Kidney tubule cell (primary cell): ENCODE measurements at regions not wholly inside any gene's neighbourhood (a gene's known extent, or its start where the extent isn't known, plus 50 kb on each side); places are given as distances from the start of the nearest gene placed in this dataset.

ENCODE experiments used
- DNase-seq: peaks from one replicate; pipeline ENCODE4 v3.0.0-alpha.2; 2018; ENCODE audit warnings: low spot score

DNA sequence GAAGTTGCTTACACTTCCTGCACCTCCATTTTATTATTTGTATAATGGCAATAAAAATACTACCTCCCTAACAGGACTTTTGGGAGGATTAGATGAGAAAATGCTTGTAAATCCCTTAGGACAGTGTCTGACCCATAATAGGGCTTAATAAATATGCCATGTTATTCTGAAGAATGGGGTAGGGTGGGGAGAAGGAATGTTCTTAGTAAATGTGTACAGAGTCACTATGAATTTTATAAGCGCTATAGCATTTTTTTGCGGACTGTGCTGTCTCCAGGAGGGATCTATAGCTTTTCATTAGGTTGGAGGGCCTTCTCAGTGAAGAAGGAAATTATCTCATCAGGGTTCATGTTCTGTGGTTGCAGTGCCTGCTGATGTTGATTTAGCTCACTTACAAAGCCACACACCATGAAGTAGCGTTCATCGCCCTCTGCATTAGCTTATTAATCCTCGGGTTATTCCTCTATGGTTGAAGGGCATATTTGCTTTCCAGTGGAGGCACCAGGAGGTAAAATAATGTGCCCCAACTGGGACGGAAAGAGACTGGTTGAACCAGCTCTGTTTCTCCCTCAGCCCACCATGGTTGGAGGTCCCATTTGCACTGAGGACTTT lies 497.1 kb downstream of the ARHGEF28 start:
- DNase-seq, result no peak

DNA sequence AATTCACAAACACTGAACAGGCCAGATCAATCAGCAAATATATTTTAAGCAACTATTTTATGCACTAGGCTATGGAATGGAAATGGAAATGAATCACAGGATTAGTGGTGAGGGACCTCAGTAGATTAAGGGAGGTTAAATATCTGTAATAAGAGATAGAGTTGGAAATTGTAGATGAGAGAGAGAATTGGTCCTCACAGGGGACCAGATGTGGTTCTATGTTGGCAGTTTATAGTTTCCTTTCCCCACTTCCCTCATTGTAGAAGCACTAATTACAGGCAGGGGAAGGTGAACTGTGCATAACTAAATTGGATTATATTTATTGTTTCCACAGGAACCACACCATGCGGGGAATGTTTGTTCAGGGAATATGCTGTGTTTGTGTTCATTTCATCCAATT lies 496.2 kb downstream of the ARHGEF28 start:
- no peak for DNase-seq

DNA sequence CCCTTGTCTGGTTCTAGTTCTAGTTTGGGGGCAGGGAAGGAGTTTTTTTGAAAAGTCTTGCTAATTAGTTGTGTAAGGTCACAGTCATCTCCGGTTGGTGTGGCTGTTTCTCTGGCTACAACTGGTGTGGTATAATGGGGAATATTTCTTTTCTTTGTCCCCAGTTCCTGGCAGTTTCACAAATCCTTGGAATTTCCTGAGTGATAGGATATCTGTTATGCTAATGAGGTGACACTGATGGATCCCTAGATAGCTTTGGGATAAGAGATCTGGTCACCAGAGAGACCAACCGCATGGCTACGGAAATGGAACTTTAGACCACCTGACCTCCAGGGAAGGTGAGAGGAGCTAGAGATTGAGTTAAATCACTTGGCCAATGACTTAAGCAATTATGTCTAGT lies 494.6 kb downstream of the ARHGEF28 start:
- DNase-seq, result no peak

DNA sequence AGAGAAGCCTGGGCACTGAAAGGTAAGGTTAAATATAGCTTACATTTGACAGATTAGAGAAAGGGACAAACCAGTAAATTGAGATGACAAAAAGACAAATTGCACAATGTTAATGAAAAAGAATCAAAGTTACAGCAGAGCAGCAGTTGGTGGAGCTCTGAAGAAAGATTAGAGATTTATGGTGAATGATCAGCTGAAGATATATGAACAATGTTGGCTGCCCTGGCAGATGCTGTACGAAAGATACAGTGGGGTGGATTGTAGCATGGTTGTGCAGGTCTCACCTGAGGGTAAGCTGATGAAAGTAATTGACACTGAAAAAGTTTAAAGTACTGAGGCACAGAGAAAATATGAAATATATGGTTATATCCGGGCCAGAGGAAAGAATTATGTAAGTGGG lies 492.1 kb downstream of the ARHGEF28 start:
- DNase-seq, result no peak

DNA sequence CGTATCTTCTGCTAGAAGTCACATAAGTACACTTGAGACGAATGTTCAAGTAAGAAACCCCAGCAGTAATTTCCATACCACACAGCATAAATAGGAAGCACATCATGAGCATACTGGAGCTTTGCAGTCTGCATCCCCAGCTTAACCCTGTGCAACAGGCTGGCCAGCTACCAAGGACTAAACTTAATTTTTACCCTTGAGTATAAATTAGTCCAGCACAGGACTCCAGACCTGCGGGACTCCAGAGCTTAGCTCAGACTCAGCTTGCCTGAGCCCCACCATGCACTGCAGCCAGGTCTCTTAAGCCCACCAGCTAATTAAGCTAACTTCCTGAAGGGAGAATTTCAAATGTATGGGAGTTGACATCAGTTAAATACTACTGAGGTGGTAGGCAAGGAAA lies 491.0 kb downstream of the ARHGEF28 start:
- DNase-seq, result no peak

DNA sequence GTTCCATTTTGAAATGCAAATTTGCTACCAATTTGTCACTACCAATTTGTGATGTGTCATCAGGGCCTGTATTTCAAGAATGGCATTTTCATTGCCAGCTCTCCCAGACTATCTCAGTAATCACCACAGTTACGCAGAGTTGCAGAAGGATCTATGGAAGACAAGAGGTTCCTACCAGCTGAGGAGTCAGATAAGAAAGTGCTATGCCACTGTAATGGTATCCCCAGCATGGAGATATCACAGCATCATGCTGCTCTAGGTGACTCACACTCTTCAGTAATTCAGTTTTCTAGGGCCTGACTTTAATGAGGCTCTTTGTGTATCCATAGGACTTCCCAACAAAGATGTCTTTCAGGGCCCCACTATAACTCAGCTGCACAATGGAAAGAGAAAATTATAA lies 490.3 kb downstream of the ARHGEF28 start:
- no peak for DNase-seq

DNA sequence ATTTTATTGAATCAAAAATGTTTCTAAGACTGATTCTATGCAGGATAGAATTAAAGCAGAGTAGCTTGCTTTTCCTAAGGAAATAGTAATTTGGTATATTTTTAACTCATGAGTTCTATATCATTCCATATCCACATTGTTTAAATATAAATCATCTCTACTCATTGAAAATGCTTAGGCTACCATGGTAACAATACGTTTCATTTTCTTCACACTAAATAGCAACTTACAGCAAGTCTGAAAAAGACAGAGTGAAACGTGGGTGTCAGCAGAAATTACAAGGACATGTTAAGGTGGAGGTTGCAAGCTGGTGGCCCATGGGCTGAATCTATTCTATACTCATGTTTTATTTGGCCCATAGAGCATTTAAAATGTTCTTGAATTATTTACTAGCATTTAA lies 487.9 kb downstream of the ARHGEF28 start:
- DNase-seq, result no peak

DNA sequence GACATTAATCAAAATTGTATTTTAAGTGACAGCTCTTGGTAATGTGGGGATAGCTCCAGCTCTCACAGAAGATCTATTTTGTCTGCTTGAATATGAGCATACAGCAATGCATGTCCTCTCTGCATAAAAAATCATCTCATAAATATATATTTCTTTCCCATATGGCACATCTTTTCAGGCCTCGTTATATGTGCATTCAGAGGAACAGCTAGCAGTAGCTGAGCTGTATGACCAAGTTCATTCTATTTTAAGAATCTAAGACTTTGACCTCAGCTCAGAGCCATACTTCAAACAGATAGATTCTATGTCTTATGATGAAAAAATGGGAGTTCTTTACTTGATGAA lies 487.2 kb downstream of the ARHGEF28 start:
- no peak for DNase-seq

DNA sequence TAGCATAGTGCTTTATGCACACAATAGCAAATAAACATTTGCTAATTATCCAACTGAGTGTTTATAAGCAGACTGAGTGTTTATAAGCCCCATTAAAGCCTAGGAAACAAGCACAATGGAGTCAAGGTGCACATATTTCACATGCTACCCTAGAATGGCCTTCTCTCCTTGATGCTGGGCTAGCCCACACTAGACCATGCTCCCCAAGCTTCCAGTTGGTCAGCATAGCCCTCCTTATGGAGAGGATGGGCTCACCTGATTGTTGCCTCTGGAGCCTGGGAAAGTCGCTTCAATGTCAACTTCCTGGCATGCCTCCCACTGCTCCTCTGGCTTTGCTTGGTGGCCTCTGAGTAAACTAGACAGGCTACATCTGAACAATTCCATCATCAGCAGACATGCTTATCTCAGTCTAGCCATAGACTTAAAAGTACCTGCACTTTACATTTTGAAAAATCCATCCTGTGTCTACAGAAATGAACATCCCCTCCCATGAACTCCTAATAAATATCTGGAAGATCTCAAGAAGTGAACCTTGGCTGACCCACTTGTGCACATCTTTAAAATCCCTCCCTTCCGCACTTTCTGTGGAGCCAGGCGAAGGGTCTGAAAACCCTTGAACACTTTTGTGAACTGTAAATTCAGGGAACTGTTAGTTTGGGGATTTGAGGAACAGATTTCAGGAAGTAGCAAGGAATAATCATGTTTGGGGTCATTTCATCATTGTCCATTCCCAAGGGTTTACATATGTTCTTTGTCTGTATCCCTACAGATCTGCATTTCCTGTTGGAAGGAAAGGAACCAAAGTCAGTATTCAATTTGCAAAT lies 486.6 kb downstream of the ARHGEF28 start:
- DNase-seq, result no peak

DNA sequence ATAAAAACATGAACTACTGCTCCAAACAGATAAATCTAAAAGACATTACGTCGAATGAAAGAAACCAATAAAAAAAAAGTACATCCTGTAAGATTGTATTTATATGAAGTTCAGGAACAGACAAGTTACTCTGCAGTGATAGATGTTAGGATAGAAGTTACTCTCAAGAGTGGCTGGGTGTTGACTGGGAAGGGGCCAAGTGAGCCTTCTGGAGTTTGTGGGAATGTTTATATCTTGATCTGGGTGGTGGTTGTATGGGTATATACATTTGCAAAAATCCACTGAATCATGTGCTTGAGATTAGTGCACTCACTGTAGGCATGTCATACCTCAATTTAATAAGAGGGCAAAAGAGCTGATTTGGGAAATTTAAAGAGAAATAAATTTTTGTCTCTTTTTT lies 485.8 kb downstream of the ARHGEF28 start:
- DNase-seq, result no peak

DNA sequence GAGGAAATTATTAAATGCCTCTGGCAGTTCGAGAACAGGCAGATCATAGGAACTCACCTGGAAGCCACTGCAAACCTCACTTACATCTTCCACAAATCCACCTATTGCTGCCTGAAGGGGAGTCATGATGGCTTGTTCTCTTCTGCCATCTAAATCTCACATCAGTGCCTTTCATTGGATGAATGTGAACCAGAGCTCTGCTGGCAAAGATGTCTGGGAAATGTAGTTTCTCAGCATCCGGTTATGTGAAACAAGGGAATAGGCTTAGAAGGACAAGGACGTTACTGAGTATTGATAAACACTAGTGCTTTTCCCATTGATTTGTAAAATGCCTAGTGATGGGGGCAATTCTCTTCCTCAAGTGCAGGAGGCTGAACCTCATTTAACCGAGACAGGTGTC lies 483.3 kb downstream of the ARHGEF28 start:
- no peak for DNase-seq

DNA sequence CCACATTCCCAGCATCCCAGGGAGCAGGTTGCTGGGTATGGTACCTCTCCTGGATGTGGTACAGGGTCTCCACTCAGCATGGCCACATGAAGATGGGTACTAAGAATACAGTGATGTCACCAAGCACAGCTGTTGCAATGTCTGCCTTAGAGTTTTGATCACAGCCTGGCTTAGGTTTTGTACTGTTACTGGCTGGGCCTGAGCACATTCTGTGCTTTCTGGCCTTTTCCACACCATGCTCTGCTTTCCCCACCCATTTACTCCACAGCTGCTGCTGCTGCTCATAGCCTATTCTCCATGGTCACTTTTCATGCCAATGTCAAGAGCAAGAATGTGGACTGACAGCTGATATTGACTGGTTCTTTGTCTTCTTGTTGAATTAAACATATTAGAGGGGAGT lies 481.9 kb downstream of the ARHGEF28 start:
- DNase-seq, result no peak

DNA sequence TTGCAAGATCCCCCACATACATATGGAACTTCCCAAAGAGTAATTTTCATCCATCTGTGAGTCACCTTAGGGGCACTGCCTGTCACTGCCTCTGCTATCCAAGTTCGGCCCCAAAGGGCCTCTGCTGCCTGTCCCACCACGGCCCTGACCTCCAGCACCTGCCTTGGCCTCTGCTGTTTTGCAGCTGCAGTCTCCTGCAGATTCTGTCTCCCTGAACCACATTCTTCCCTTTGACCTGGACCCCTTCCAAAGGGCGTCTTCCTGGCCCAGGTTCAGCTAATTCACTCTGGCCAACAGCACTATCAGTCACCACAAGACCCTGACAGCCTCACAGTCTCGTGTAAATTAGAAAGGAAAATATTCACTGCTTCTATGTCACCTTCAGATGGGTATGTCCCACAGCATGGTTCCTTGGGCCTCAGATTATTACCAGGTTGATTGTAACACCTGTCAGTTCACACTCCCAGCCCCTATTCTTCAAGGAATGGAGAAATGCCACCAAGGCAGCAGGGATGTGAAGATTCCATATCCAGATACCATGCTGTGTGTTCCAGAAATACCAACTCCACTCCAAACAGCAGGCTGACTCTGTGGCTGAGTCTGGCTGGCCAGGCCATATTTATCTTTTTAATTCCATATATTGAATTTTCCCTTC lies 479.3 kb downstream of the ARHGEF28 start:
- no peak for DNase-seq

DNA sequence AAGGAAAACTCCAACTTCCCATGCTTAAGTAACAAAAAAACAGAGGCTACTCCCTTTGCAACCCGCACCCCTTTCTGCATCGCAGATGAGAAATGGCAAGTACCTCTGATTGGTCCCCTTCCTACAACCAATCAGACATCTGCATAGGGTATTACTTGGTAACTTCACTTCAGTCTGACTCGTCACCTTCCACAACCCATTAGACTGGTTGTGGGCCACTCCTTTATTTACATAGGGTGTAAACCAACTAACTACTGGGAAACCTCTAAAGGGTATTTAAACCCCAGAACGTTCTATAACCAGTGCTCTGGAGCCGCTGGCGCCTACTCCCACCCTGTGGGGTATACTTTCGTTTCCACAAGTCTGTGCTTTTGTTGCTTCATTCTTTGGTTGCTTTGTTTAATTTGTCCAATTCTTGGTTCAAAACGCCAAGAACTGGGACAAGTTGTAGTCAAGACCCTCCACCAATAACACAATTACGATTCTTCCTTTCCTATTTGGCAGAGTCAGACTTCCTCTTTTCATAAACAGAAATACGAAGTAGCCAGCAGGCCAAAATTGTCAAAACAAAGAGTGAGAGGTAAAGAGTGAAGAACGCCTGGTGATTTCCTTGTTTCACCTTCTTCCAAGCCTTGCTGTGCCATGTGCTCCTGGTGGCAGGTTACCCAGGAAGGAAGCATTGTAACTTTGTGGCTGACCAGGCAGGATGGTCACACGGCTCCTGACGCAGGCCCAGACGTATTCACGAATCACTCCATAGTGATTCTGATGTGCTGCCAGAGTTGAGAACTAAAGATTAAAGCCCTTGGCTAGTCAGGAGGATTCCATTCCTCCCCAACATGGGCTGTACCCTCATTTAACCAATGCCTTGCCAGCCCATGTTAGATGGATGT lies 477.4 kb downstream of the ARHGEF28 start:
- DNase-seq, result no peak

DNA sequence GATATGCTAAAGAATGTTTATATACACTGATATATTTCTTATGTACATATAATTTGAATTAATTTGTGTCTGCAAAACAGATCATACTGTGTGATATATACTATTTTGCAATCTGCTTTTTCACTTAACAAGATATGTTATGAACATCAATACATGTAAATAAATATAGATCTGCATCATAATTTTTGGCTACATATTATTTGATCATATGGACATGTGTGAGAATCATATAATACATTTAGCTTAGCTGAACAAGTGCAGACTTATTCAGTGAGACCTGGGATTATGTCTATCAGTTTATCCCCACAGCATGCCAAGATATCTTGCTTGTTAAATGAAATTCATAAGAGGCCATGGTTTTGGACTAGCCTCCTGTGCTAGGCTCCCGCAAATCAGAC lies 474.3 kb downstream of the ARHGEF28 start:
- no peak for DNase-seq

DNA sequence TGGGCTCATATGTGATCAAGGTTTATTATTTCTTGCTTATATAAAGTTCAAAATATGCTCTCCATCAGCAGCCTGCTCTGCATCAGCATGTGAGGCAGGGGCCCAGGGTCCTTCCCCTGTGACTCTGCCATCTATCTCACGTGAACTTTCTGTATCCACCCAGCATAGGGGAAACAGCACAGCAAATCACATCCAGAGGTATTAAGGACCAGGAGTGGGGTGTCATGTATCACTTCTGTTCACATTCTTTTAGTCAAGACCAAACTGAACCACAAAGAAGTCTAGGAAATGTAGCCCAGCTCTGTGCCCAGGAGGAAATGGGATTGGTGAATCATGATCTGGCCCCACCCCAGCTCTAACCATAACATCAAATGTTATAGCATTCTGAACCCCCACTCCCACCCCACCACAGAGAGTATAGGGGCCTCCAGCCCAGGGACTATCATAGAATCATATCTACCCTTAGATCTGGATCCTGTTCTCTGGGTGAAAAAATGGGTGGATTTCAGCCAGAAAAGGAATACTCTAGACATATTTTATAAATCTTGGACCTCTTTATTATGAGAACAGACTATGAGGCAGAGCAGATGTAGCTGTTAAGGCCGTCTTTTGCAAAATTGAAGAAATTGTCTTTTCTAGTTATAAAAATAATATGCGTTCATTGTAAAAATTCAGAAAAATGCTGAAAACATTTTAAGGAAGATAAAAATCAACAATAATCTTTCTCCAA lies 473.7 kb downstream of the ARHGEF28 start:
- DNase-seq, result no peak

DNA sequence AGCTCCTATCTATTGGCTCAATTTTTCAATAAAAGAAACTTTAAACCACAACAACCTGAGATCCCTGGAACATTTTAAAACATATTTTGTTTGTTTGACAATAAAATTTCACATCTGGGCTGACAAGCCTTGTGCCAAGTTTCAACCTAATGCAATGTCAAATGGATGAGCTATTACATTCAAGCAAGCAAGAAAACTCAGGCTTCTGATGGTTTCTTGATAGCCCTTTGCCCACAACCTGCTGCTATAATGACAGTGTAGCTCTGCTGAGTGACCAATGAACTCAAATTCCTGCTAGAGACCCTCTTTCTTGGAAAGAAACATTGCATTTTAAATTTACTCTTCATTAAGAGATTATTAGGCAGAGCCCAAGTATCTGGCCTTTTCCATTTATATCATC lies 472.9 kb downstream of the ARHGEF28 start:
- DNase-seq, result no peak

DNA sequence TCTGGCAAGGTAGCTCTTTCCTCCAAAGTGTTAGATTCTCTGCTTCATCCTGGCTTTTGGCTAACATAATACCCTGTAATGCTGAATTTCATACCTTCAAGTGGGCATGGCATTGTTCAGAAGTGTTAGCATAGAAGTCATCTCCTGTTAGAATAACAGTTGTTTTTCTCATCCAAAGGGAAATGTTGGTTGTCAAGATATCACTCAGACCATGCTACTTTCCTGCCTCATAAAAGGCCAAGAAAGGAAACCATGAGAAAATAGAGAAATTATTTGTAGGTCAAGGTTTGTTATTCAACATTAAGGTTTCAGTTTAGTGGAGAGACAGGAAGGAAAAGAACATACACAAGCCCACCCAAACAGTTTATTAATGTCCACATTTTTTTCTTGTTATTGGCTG lies 472.5 kb downstream of the ARHGEF28 start:
- no peak for DNase-seq

DNA sequence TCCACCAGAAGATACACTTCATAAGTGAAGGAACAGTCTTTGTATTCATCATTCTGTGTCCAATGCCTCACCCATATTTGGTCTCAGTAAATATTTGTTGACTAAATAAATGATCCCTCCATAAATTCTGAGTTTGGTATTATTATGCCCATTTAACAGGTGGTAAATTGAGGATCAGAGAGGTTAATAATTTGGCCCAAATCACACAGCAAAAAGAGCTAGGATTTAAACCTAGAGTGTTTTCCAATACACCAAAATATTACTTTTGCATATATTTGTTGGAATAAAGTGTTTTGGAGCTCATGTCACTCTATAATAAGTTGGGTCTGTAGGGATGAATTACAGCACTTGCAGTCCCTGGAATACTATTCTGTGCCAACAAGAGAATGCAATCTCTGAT lies 470.3 kb downstream of the ARHGEF28 start:
- DNase-seq, result no peak

DNA sequence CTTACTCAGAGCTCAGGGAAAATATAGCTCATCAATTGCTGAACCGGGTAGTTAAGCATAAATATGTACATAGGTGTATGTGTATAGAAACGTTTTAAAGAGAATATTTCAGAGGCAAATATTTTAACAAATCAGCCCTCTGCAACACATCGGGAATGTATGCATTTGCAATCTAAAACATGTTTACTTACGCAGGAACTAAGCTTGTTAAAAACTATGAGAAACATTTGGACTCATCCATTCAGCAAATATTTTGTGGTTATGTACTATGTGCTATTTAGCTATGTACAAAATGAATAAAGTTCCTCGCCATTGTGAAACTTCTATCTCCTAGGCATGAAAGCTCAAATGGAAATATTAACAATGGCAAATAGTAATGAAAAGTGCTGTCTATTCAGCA lies 469.9 kb downstream of the ARHGEF28 start:
- DNase-seq, result no peak

DNA sequence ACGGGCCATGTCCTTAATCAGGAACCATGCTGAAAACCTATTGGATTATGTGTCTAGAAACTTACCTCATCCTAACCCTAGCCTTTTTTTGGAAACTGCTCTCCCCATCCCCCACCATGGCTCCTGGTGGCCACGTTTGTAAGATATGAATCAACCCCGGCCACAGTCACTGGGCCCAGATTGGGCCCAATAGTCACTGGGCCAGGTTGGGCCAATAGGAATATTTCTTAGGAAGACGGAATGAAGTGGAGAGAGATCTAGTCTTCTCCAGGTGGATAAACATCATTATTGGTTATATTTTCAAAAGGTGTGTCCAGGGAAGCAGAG lies 468.7 kb downstream of the ARHGEF28 start:
- DNase-seq, result no peak
